Trophoblast cell (in vitro differentiated cells and primary cell): ENCODE measurements at regions not wholly inside any gene's neighbourhood (a gene's known extent, or its start where the extent isn't known, plus 50 kb on each side); places are given as distances from the start of the nearest gene placed in this dataset.

ENCODE experiments used
- DNase-seq, 2 donors: peaks; one replicate each; pipeline ENCODE4 v3.0.0-alpha.2; 2016
- H2AFZ ChIP-seq: 2 replicates; pipeline ENCODE4 v1.6.1; 2013; ENCODE audit warnings: low read length, moderate library complexity, mild to moderate bottlenecking; ENCODE audit not compliant: insufficient read depth, poor library complexity
- H2AK5ac ChIP-seq: 2 replicates; pipeline ENCODE4 v1.6.1; 2013; ENCODE audit warnings: mild to moderate bottlenecking, low read length
- H2BK120ac ChIP-seq: 2 replicates; pipeline ENCODE4 v1.6.1; 2013; ENCODE audit warnings: low read length, mild to moderate bottlenecking, moderate library complexity; ENCODE audit not compliant: insufficient read depth, poor library complexity
- H2BK12ac ChIP-seq: 2 replicates; pipeline ENCODE4 v1.6.1; 2013; ENCODE audit warnings: mild to moderate bottlenecking, low read length, moderate library complexity
- H2BK5ac ChIP-seq: 2 replicates; pipeline ENCODE4 v1.6.1; 2013; ENCODE audit warnings: low read length, low read depth, moderate library complexity, mild to moderate bottlenecking; ENCODE audit not compliant: poor library complexity
- H3K14ac ChIP-seq: 2 replicates; pipeline ENCODE4 v1.6.1; 2013; ENCODE audit warnings: mild to moderate bottlenecking, low read length
- H3K18ac ChIP-seq: 2 replicates; pipeline ENCODE4 v1.6.1; 2013; ENCODE audit warnings: mild to moderate bottlenecking, low read length
- H3K23ac ChIP-seq: 2 replicates; pipeline ENCODE4 v1.6.1; 2013; ENCODE audit warnings: low read length
- H3K27ac ChIP-seq: 2 replicates; pipeline ENCODE4 v1.5.1; 2013; ENCODE audit warnings: low read depth, mild to moderate bottlenecking, inconsistent platforms, low read length, moderate library complexity
- H3K27me3 ChIP-seq: 2 replicates; pipeline ENCODE4 v1.6.1; 2013; ENCODE audit warnings: inconsistent platforms, mild to moderate bottlenecking, low read length, moderate library complexity; ENCODE audit not compliant: insufficient read depth
- H3K36me3 ChIP-seq, 2 experiments: 1 replicate in 1 of 2; 2 replicates in 1 of 2; pipeline ENCODE4 v1.6.1; 2013; ENCODE audit warnings: low read length in 2 of 2, mild to moderate bottlenecking in 2 of 2, moderate library complexity in 1 of 2; ENCODE audit not compliant: insufficient read depth in 2 of 2, control insufficient read depth in 1 of 2
- H3K4ac ChIP-seq: 2 replicates; pipeline ENCODE4 v1.6.1; 2013; ENCODE audit warnings: low read depth, mild to moderate bottlenecking, low read length, moderate library complexity
- H3K4me1 ChIP-seq, 2 experiments: 1 replicate in 1 of 2; 2 replicates in 1 of 2; pipeline ENCODE4 v1.6.1; 2013; ENCODE audit warnings: low read length in 2 of 2, mild to moderate bottlenecking in 2 of 2, moderate library complexity in 1 of 2; ENCODE audit not compliant: insufficient read depth in 2 of 2, control insufficient read depth in 1 of 2
- H3K4me2 ChIP-seq: 2 replicates; pipeline ENCODE4 v1.6.1; 2013; ENCODE audit warnings: inconsistent platforms, mild to moderate bottlenecking, low read length, moderate library complexity
- H3K4me3 ChIP-seq: 2 replicates; pipeline ENCODE4 v1.5.1; 2013; ENCODE audit warnings: mild to moderate bottlenecking, low read depth, low read length, inconsistent platforms
- H3K79me1 ChIP-seq: one replicate; pipeline ENCODE4 v1.6.1; 2013; ENCODE audit warnings: low read length
- H3K79me2 ChIP-seq: 2 replicates; pipeline ENCODE4 v1.6.1; 2013; ENCODE audit warnings: low read length, mild to moderate bottlenecking; ENCODE audit not compliant: control insufficient read depth, insufficient read depth, poor library complexity
- H3K9ac ChIP-seq: 2 replicates; pipeline ENCODE4 v1.6.1; 2013; ENCODE audit warnings: mild to moderate bottlenecking, low read length
- H3K9me3 ChIP-seq: 2 replicates; pipeline ENCODE4 v1.6.1; 2013; ENCODE audit warnings: low read depth, mild to moderate bottlenecking, control low read depth, inconsistent platforms, low read length; ENCODE audit not compliant: insufficient read depth
- H4K12ac ChIP-seq: 2 replicates; pipeline ENCODE4 v1.6.1; 2013; ENCODE audit warnings: low read depth, mild to moderate bottlenecking, low read length, moderate library complexity
- H4K8ac ChIP-seq: 2 replicates; pipeline ENCODE4 v1.6.1; 2013; ENCODE audit warnings: low read depth, mild to moderate bottlenecking, low read length, moderate library complexity
- H4K91ac ChIP-seq: one replicate; pipeline ENCODE4 v1.6.1; 2013; ENCODE audit warnings: low read depth, mild to moderate bottlenecking, low read length, moderate library complexity
- WGBS: extraction: QIAGEN DNeasy Blood & Tissue Kit; methylation state at CpG from one replicate; pipeline ENCODE4 v1.1.7; 2013; ENCODE audit warnings: missing lambda C conversion rate; ENCODE audit not compliant: insufficient read length, insufficient coverage; ENCODE audit errors: extremely low coverage; 5-methylcytosine and 5-hydroxymethylcytosine counted together

- Histone ChIP-seq H4K12ac (no peak overlapping the region), H3K23ac (no peak overlapping the region)
- WGBS = no CpG with 5 or more reads among the region's 4 CpGs
Measured at GRCh38 chr15:79380755-79381497, 51.2 kb upstream of the MINAR1 start.

GRCh38 chr15:79381593-79381992, 50.5 kb upstream of the MINAR1 start:
- peaks cover 2% of the 10 kb centered on the region for H3K9me3 ChIP-seq
- no peak overlapping the region for H2BK12ac ChIP-seq
- no peak overlapping the region for H2AK5ac ChIP-seq
- no peak overlapping the region for H3K23ac ChIP-seq
- no peak overlapping the region for H3K4ac ChIP-seq
- no peaks in the 10 kb centered on the region for H3K79me2 ChIP-seq
- H3K36me3 ChIP-seq = no peaks in the 10 kb centered on the region
- H3K14ac ChIP-seq = no peak overlapping the region
- H2BK120ac ChIP-seq = no peak overlapping the region
- no peak overlapping the region for H4K8ac ChIP-seq
- no peaks in the 10 kb centered on the region for H3K4me1 ChIP-seq
- no peak overlapping the region for H3K27ac ChIP-seq
- no peak for DNase-seq
- no peak overlapping the region for H3K4me2 ChIP-seq
- no peak overlapping the region for H4K91ac ChIP-seq
- no peak overlapping the region for H3K9ac ChIP-seq
- no peaks in the 10 kb centered on the region for H3K27me3 ChIP-seq
- H3K79me1 ChIP-seq = no peaks in the 10 kb centered on the region
- H2AFZ ChIP-seq = no peak overlapping the region
- no peak overlapping the region for H4K12ac ChIP-seq
- no peak overlapping the region for H3K4me3 ChIP-seq
- no peak overlapping the region for H3K18ac ChIP-seq
- no peak overlapping the region for H2BK5ac ChIP-seq

More at GRCh38 chr15:79380755-79381497, 51.2 kb upstream of the MINAR1 start:
- no peaks in the 10 kb centered on the region for H3K79me1 ChIP-seq
- H2AK5ac ChIP-seq = no peak overlapping the region
- no peak overlapping the region for H2BK12ac ChIP-seq
- H2BK5ac ChIP-seq = no peak overlapping the region
- H3K79me2 ChIP-seq = no peaks in the 10 kb centered on the region
- no peak overlapping the region for H4K8ac ChIP-seq
- no peak overlapping the region for H2BK120ac ChIP-seq
- H3K36me3 ChIP-seq = no peaks in the 10 kb centered on the region
- peak; percentile 73 to 88 for DNase-seq
- H2AFZ ChIP-seq = no peak overlapping the region
- H3K9ac ChIP-seq = no peak overlapping the region
- no peak overlapping the region for H3K14ac ChIP-seq
- no peaks in the 10 kb centered on the region for H3K27me3 ChIP-seq
- H3K4me3 ChIP-seq = no peak overlapping the region
- H3K18ac ChIP-seq = no peak overlapping the region
- H3K4me1 ChIP-seq = no peaks in the 10 kb centered on the region
- peaks cover 2% of the 10 kb centered on the region for H3K9me3 ChIP-seq
- H4K91ac ChIP-seq = no peak overlapping the region
- no peak overlapping the region for H3K4me2 ChIP-seq
- no peak overlapping the region for H3K4ac ChIP-seq
- no peak overlapping the region for H3K27ac ChIP-seq
